ENCODE measurements at regions not wholly inside any gene's neighbourhood (a gene's known extent, or its start where the extent isn't known, plus 50 kb on each side); places are given as distances from the start of the nearest gene placed in this dataset.

GRCh38 chr1:191065771-191066170, 588.1 kb upstream of the BRINP3 start:
- TF ChIP-seq, protein P1, sequence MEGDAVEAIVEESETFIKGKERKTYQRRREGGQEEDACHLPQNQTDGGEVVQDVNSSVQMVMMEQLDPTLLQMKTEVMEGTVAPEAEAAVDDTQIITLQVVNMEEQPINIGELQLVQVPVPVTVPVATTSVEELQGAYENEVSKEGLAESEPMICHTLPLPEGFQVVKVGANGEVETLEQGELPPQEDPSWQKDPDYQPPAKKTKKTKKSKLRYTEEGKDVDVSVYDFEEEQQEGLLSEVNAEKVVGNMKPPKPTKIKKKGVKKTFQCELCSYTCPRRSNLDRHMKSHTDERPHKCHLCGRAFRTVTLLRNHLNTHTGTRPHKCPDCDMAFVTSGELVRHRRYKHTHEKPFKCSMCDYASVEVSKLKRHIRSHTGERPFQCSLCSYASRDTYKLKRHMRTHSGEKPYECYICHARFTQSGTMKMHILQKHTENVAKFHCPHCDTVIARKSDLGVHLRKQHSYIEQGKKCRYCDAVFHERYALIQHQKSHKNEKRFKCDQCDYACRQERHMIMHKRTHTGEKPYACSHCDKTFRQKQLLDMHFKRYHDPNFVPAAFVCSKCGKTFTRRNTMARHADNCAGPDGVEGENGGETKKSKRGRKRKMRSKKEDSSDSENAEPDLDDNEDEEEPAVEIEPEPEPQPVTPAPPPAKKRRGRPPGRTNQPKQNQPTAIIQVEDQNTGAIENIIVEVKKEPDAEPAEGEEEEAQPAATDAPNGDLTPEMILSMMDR (IDR thresholded peaks at IDR 0.05; ENCODE audit: poor library complexity): no peak
- TF ChIP-seq EZH2 (IDR thresholded peaks at IDR 0.05; ENCODE audit: borderline replicate concordance): no peak
